GM19455 (cell line): ENCODE measurements at regions not wholly inside any gene's neighbourhood (a gene's known extent, or its start where the extent isn't known, plus 50 kb on each side); places are given as distances from the start of the nearest gene placed in this dataset.

Source experiments
- ATAC-seq: cut with Tn5 transposase; IDR thresholded peaks from one replicate; pipeline ENCODE4 v1.9.1; 2021; ENCODE audit not compliant: unreplicated experiment

GRCh38 chr5:158485047-158485446 is 614.7 kb downstream of the EBF1 start:
- ATAC-seq: no peak

GRCh38 chr5:158484150-158484549 is 615.6 kb downstream of the EBF1 start:
- no peak for ATAC-seq

- no peak for ATAC-seq
Measured at GRCh38 chr5:158483281-158483860, 616.3 kb downstream of the EBF1 start.

GRCh38 chr5:158482125-158482524 is 617.6 kb downstream of the EBF1 start:
- no peak for ATAC-seq

GRCh38 chr5:158478139-158478538 is 619.2 kb upstream of the CLINT1 start:
- no peak for ATAC-seq

- no peak for ATAC-seq
Measured at GRCh38 chr5:158477214-158477613, 618.3 kb upstream of the CLINT1 start.

- ATAC-seq: no peak
Measured at GRCh38 chr5:158473016-158473635, 614.2 kb upstream of the CLINT1 start.

GRCh38 chr5:158471535-158471924 is 612.6 kb upstream of the CLINT1 start:
- no peak for ATAC-seq

GRCh38 chr5:158470764-158471534 is 612.0 kb upstream of the CLINT1 start:
- no peak for ATAC-seq

- no peak for ATAC-seq
Measured at GRCh38 chr5:158468444-158468843, 609.5 kb upstream of the CLINT1 start.

- no peak for ATAC-seq
Measured at GRCh38 chr5:158466191-158466590, 607.2 kb upstream of the CLINT1 start.

GRCh38 chr5:158465086-158465972 is 606.4 kb upstream of the CLINT1 start:
- no peak for ATAC-seq

GRCh38 chr5:158464383-158464782 is 605.4 kb upstream of the CLINT1 start:
- ATAC-seq: no peak

GRCh38 chr5:158463938-158464337 is 605.0 kb upstream of the CLINT1 start:
- ATAC-seq: no peak

- ATAC-seq: no peak
Measured at GRCh38 chr5:158463188-158463587, 604.2 kb upstream of the CLINT1 start.

- ATAC-seq: no peak
Measured at GRCh38 chr5:158462349-158463114, 603.6 kb upstream of the CLINT1 start.

GRCh38 chr5:158461240-158461854 is 602.4 kb upstream of the CLINT1 start:
- ATAC-seq: no peak

- no peak for ATAC-seq
Measured at GRCh38 chr5:158458086-158458485, 599.1 kb upstream of the CLINT1 start.

GRCh38 chr5:158456756-158457155 is 597.8 kb upstream of the CLINT1 start:
- no peak for ATAC-seq

- no peak for ATAC-seq
Measured at GRCh38 chr5:158456241-158456640, 597.3 kb upstream of the CLINT1 start.
